Neural progenitor cell (in vitro differentiated cells): ENCODE measurements at regions not wholly inside any gene's neighbourhood (a gene's known extent, or its start where the extent isn't known, plus 50 kb on each side); places are given as distances from the start of the nearest gene placed in this dataset.

Experiments
- DNase-seq: peaks from one replicate; pipeline ENCODE4 v3.0.0-alpha.2; 2016; ENCODE audit warnings: low spot score
- H2AFZ ChIP-seq: fragments of 200-600 bp; sonication (generic); replicated peaks from 2 replicates; pipeline ENCODE4 v1.6.1; 2016; ENCODE audit warnings: antibody characterized with exemption
- H3F3A ChIP-seq: fragments of 200-600 bp; sonication (generic); 2 replicates; pipeline ENCODE4 v1.6.1; 2016; ENCODE audit warnings: antibody characterized with exemption, low read depth
- H3K27ac ChIP-seq: fragments of 200-600 bp; sonication (generic); 2 replicates; pipeline ENCODE4 v1.5.1; 2016; ENCODE audit warnings: mild to moderate bottlenecking
- H3K27me3 ChIP-seq: fragments of 200-600 bp; sonication (generic); 2 replicates; pipeline ENCODE4 v1.6.1; 2016; ENCODE audit warnings: mild to moderate bottlenecking, moderate library complexity
- H3K36me3 ChIP-seq: fragments of 200-600 bp; sonication (generic); 2 replicates; pipeline ENCODE4 v1.5.1; 2016
- H3K4me1 ChIP-seq: fragments of 200-600 bp; sonication (generic); 2 replicates; pipeline ENCODE4 v1.6.1; 2016; ENCODE audit warnings: mixed run types
- H3K4me2 ChIP-seq: fragments of 200-600 bp; sonication (generic); 2 replicates; pipeline ENCODE4 v1.6.1; 2016
- H3K4me3 ChIP-seq: fragments of 200-600 bp; sonication (generic); 2 replicates; pipeline ENCODE4 v1.5.1; 2016
- H3K79me2 ChIP-seq: fragments of 200-600 bp; sonication (generic); 2 replicates; pipeline ENCODE4 v1.6.1; 2016; ENCODE audit warnings: low read depth
- H3K9ac ChIP-seq: fragments of 200-600 bp; sonication (generic); 2 replicates; pipeline ENCODE4 v1.6.1; 2016
- H3K9me3 ChIP-seq: fragments of 200-600 bp; sonication (generic); 2 replicates; pipeline ENCODE4 v1.5.1; 2016; ENCODE audit warnings: low read depth
- H4K20me1 ChIP-seq: fragments of 200-600 bp; sonication (generic); 2 replicates; pipeline ENCODE4 v1.6.1; 2016; ENCODE audit warnings: low read depth
- H3K27ac Mint-ChIP-seq: 3 replicates; pipeline ENCODE4 v1.8.0; 2021; ENCODE audit warnings: mixed read lengths
- H3K27me3 Mint-ChIP-seq: 2 replicates; pipeline ENCODE4 v1.8.0; 2022; ENCODE audit warnings: low read depth, mild to moderate bottlenecking, inconsistent platforms, moderate library complexity, mixed read lengths; ENCODE audit not compliant: insufficient read depth
- H3K36me3 Mint-ChIP-seq: 3 replicates; pipeline ENCODE4 v1.8.0; 2021; ENCODE audit warnings: mixed read lengths
- H3K4me1 Mint-ChIP-seq: 3 replicates; pipeline ENCODE4 v1.8.0; 2021; ENCODE audit warnings: mixed read lengths
- H3K4me3 Mint-ChIP-seq: 3 replicates; pipeline ENCODE4 v1.8.0; 2021; ENCODE audit warnings: mild to moderate bottlenecking, moderate library complexity, mixed read lengths
- H3K9me3 Mint-ChIP-seq: 3 replicates; pipeline ENCODE4 v1.8.0; 2020; ENCODE audit warnings: mixed read lengths
- CTCF ChIP-seq: fragments of 200-600 bp; sonication (generic); IDR thresholded peaks from 2 replicates; pipeline ENCODE4 v1.5.1; 2017; ENCODE audit warnings: antibody characterized with exemption, mild to moderate bottlenecking
- EZH2 ChIP-seq: fragments of 200-600 bp; sonication (generic); IDR thresholded peaks from 2 replicates; pipeline ENCODE4 v1.6.1; 2017; ENCODE audit warnings: antibody characterized with exemption, mild to moderate bottlenecking, moderate library complexity
- EZH2phosphoT487 ChIP-seq: fragments of 200-600 bp; sonication (generic); IDR thresholded peaks from 2 replicates; pipeline ENCODE4 v1.6.1; 2017; ENCODE audit warnings: antibody characterized with exemption

GRCh38 chr17:77359236-77359635 is 218.5 kb downstream of the SEC14L1 start:
- peaks cover 13% of the 10 kb centered on the region for H3K27me3 Mint-ChIP-seq
- no peak overlapping the region for H3K27ac ChIP-seq
- no peak for TF ChIP-seq EZH2
- no peak for TF ChIP-seq EZH2phosphoT487
- no peak for TF ChIP-seq CTCF
- no peaks in the 10 kb centered on the region for H3K79me2 ChIP-seq
- H3K4me3 ChIP-seq: no peak overlapping the region
- peaks cover 2% of the 10 kb centered on the region for H3K9me3 Mint-ChIP-seq
- H2AFZ ChIP-seq: no peak overlapping the region
- H3K9ac ChIP-seq: no peak overlapping the region
- no peak overlapping the region for H3K27ac Mint-ChIP-seq
- H3K36me3 Mint-ChIP-seq: no peaks in the 10 kb centered on the region
- no peak overlapping the region for H3K4me3 Mint-ChIP-seq
- H3K4me1 ChIP-seq: no peaks in the 10 kb centered on the region
- peaks cover 4% of the 10 kb centered on the region for H3F3A ChIP-seq
- no peaks in the 10 kb centered on the region for H3K9me3 ChIP-seq
- H3K27me3 ChIP-seq: no peaks in the 10 kb centered on the region
- H3K4me1 Mint-ChIP-seq: peaks cover 27% of the 10 kb centered on the region
- no peaks in the 10 kb centered on the region for H3K36me3 ChIP-seq
- H3K4me2 ChIP-seq: no peak overlapping the region
- no peaks in the 10 kb centered on the region for H4K20me1 ChIP-seq
- no peak for DNase-seq

- no peaks in the 10 kb centered on the region for H3K27me3 ChIP-seq
- H3F3A ChIP-seq: no peaks in the 10 kb centered on the region
- no peak for DNase-seq
- no peaks in the 10 kb centered on the region for H3K9me3 ChIP-seq
- H3K79me2 ChIP-seq: no peaks in the 10 kb centered on the region
- no peak overlapping the region for H2AFZ ChIP-seq
- H4K20me1 ChIP-seq: no peaks in the 10 kb centered on the region
- Mint-ChIP-seq H3K9me3 (no peaks in the 10 kb centered on the region), H3K4me1 (peaks cover 47% of the 10 kb centered on the region), H3K4me3 (no peak overlapping the region), H3K27ac (no peak overlapping the region), H3K36me3 (no peaks in the 10 kb centered on the region), H3K27me3 (peaks cover 11% of the 10 kb centered on the region)
- H3K4me1 ChIP-seq: peaks cover 14% of the 10 kb centered on the region
- H3K27ac ChIP-seq: no peak overlapping the region
- TF ChIP-seq EZH2: no peak
- no peak for TF ChIP-seq EZH2phosphoT487
- no peak for TF ChIP-seq CTCF
- H3K4me2 ChIP-seq: no peak overlapping the region
- no peaks in the 10 kb centered on the region for H3K36me3 ChIP-seq
- H3K4me3 ChIP-seq: no peak overlapping the region
- H3K9ac ChIP-seq: no peak overlapping the region
Measured at GRCh38 chr17:77361986-77362620, 221.3 kb downstream of the SEC14L1 start.

GRCh38 chr17:77363821-77364361 is 223.1 kb downstream of the SEC14L1 start:
- no peak overlapping the region for H3K9ac ChIP-seq
- no peak for DNase-seq
- no peak overlapping the region for H3K4me3 Mint-ChIP-seq

More at GRCh38 chr17:77363821-77364361, 223.1 kb downstream of the SEC14L1 start:
- no peaks in the 10 kb centered on the region for H3F3A ChIP-seq
- no peaks in the 10 kb centered on the region for H4K20me1 ChIP-seq
- H3K27me3 ChIP-seq: no peaks in the 10 kb centered on the region
- H2AFZ ChIP-seq: no peak overlapping the region
- peak overlapping the region; percentile 74 for H3K27ac Mint-ChIP-seq
- H3K36me3 ChIP-seq: no peaks in the 10 kb centered on the region
- H3K9me3 Mint-ChIP-seq: no peaks in the 10 kb centered on the region
- H3K4me1 Mint-ChIP-seq: peaks cover 42% of the 10 kb centered on the region
- H3K4me3 ChIP-seq: no peak overlapping the region
- peaks cover 5% of the 10 kb centered on the region for H3K27me3 Mint-ChIP-seq
- no peaks in the 10 kb centered on the region for H3K36me3 Mint-ChIP-seq
- H3K9me3 ChIP-seq: no peaks in the 10 kb centered on the region
- H3K4me2 ChIP-seq: no peak overlapping the region
- TF ChIP-seq CTCF: no peak
- no peak for TF ChIP-seq EZH2phosphoT487
- TF ChIP-seq EZH2: no peak
- H3K4me1 ChIP-seq: peaks cover 14% of the 10 kb centered on the region
- H3K79me2 ChIP-seq: no peaks in the 10 kb centered on the region
- no peak overlapping the region for H3K27ac ChIP-seq
